ENCODE measurements at regions not wholly inside any gene's neighbourhood (a gene's known extent, or its start where the extent isn't known, plus 50 kb on each side); places are given as distances from the start of the nearest gene placed in this dataset.

DNA sequence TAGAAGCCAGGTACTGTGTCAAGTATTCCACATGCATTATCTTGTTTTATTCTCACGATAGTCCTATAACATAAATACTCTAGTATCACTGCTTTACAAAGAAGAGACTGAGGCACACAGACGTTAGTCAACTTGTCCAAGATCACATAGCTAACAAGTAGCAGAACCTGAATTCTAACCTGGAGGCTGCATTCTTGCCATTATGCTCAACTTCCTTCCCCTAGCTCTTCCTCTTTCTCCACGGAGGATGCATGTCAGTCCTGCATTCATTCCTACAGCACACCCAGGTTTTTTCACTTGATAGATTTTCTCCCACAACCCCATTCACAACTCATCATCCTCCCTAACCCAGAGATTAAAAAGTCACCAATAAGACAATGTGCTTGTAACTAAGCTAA is 388.5 kb upstream of the NFE2L3 start:
- H4K20me1 ChIP-seq (replicated peaks; ENCODE audit: control insufficient read depth, extremely low read depth, insufficient read depth, low read length) = no peaks in the 10 kb centered on the region
- no peaks in the 10 kb centered on the region for H3K4me1 ChIP-seq (ENCODE audit: control insufficient read depth, extremely low read depth, insufficient read depth, low read length)
- FAIRE-seq (no peak), DNase-seq (ENCODE audit: low read depth, low spot score) (no peak)
- intact Hi-C loops (cut with micrococcal nuclease) = no loop called here
- H2AFZ ChIP-seq (ENCODE audit: low read depth, low read length) = no peak overlapping the region
- H3K79me2 ChIP-seq (ENCODE audit: control insufficient read depth, insufficient read depth, low read length) = no peaks in the 10 kb centered on the region
- CTCF ChIA-PET = no interaction called here
- H3K4me3 ChIP-seq (replicated peaks in 1 of 3; ENCODE audit: insufficient read depth in 1 of 3, low read depth in 1 of 3, low read length in 3 of 3) = no peak overlapping the region
- H3K27me3 ChIP-seq (ENCODE audit: control insufficient read depth in 2 of 2, insufficient read depth in 2 of 2, low read length in 2 of 2) = no peaks in the 10 kb centered on the region
- POLR2A ChIA-PET = no interaction called here
- dilution Hi-C loops (cut with MboI; ENCODE audit: extremely low pct_ligation_motif_present, low sequenced_read_pairs) = no loop called here
- H3K9me1 ChIP-seq (replicated peaks; ENCODE audit: control insufficient read depth, extremely low read depth, insufficient read depth, low read length) = no peaks in the 10 kb centered on the region
- no peaks in the 10 kb centered on the region for H3K9me3 ChIP-seq (replicated peaks; ENCODE audit: control insufficient read depth, insufficient read depth, low read length)
- no TSS peak for BruUV-seq (replicated peaks)
- H3K4me2 ChIP-seq (ENCODE audit: insufficient read depth, low read length) = no peak overlapping the region
- TF ChIP-seq POLR2AphosphoS5 (IDR thresholded peaks at IDR 0.05; ENCODE audit: insufficient read depth, low read depth, low read length) (no peak), JUN (IDR thresholded peaks at IDR 0.05; ENCODE audit: borderline replicate concordance, insufficient read depth, insufficient read length, low read depth) (no peak), EZH2 (IDR thresholded peaks at IDR 0.05; ENCODE audit: borderline replicate concordance, low read depth, low read length, severe bottlenecking) (no peak), FOS (IDR thresholded peaks at IDR 0.05; ENCODE audit: borderline replicate concordance, insufficient read depth, low read length) (no peak), MYC (IDR thresholded peaks at IDR 0.05; ENCODE audit: low read depth, low read length) (no peak), POLR2A (IDR thresholded peaks at IDR 0.05; ENCODE audit: low read depth, low read length) (no peak), GATA2 (IDR thresholded peaks at IDR 0.05; ENCODE audit: insufficient read depth, insufficient read length, low read depth, low read length) (no peak)
- TF ChIP-seq, protein P1, sequence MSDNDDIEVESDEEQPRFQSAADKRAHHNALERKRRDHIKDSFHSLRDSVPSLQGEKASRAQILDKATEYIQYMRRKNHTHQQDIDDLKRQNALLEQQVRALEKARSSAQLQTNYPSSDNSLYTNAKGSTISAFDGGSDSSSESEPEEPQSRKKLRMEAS (IDR thresholded peaks at IDR 0.05; ENCODE audit: insufficient read depth, insufficient read length) = no peak
- no peaks in the 10 kb centered on the region for H3K36me3 ChIP-seq (ENCODE audit: control insufficient read depth in 2 of 2, extremely low read depth in 1 of 2, insufficient read depth in 2 of 2, low read length in 2 of 2)
- H3K27ac ChIP-seq (ENCODE audit: insufficient read depth, low read depth, low read length) = no peak overlapping the region
- no peak overlapping the region for H3K9ac ChIP-seq (replicated peaks; ENCODE audit: extremely low read depth, insufficient read depth, low read length)

DNA sequence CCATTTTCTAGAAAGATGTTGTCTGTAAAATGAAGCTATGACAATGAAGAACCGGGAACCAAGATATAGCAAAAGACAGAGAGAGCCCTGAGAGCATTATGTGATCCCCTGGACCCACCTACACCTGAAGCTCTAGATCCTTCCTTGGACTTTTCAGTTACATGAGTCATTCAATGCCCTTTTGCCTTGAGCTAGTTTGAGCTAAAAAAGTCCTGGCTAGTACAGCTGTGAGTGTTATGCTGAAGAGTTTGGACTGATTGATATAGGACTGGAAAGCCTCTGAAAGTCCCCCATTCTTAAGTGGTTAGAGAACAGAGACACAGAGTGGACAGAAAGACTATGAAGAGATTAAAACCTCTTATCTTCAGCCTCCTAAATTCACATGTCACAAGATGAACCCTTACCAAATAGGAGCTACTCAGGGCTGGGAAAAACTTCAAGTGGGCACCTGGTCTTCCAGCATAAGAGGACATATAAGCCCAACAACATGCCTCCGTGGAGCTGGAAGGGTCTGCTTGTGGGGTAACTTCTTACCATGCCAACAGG is 386.8 kb upstream of the NFE2L3 start:
- FAIRE-seq = no peak
- Histone ChIP-seq H3K9ac (replicated peaks; ENCODE audit: extremely low read depth, insufficient read depth, low read length) (no peak overlapping the region), H3K9me3 (replicated peaks; ENCODE audit: control insufficient read depth, insufficient read depth, low read length) (no peaks in the 10 kb centered on the region), H3K36me3 (ENCODE audit: control insufficient read depth in 2 of 2, extremely low read depth in 1 of 2, insufficient read depth in 2 of 2, low read length in 2 of 2) (no peaks in the 10 kb centered on the region), H3K9me1 (replicated peaks; ENCODE audit: control insufficient read depth, extremely low read depth, insufficient read depth, low read length) (no peaks in the 10 kb centered on the region), H3K27me3 (ENCODE audit: control insufficient read depth in 2 of 2, insufficient read depth in 2 of 2, low read length in 2 of 2) (no peaks in the 10 kb centered on the region), H3K27ac (ENCODE audit: insufficient read depth, low read depth, low read length) (no peak overlapping the region), H4K20me1 (replicated peaks; ENCODE audit: control insufficient read depth, extremely low read depth, insufficient read depth, low read length) (no peaks in the 10 kb centered on the region), H3K4me2 (ENCODE audit: insufficient read depth, low read length) (no peak overlapping the region), H3K79me2 (ENCODE audit: control insufficient read depth, insufficient read depth, low read length) (no peaks in the 10 kb centered on the region), H2AFZ (ENCODE audit: low read depth, low read length) (no peak overlapping the region), H3K4me3 (replicated peaks in 1 of 3; ENCODE audit: insufficient read depth in 1 of 3, low read depth in 1 of 3, low read length in 3 of 3) (no peak overlapping the region), H3K4me1 (ENCODE audit: control insufficient read depth, extremely low read depth, insufficient read depth, low read length) (no peaks in the 10 kb centered on the region)
- DNase-seq (ENCODE audit: low read depth, low spot score) = no peak
- intact Hi-C loops (cut with micrococcal nuclease) (no loop called here), dilution Hi-C loops (cut with MboI; ENCODE audit: extremely low pct_ligation_motif_present, low sequenced_read_pairs) (no loop called here)
- no TSS peak for BruUV-seq (replicated peaks)
- CTCF ChIA-PET = interaction anchor here (1.5 to 1.7 kb wide), 2 partner anchors 11 to 12 kb away, joined by 4 to 5 read pairs; no protein-coding TSS in a partner anchor
- TF ChIP-seq, protein P2, sequence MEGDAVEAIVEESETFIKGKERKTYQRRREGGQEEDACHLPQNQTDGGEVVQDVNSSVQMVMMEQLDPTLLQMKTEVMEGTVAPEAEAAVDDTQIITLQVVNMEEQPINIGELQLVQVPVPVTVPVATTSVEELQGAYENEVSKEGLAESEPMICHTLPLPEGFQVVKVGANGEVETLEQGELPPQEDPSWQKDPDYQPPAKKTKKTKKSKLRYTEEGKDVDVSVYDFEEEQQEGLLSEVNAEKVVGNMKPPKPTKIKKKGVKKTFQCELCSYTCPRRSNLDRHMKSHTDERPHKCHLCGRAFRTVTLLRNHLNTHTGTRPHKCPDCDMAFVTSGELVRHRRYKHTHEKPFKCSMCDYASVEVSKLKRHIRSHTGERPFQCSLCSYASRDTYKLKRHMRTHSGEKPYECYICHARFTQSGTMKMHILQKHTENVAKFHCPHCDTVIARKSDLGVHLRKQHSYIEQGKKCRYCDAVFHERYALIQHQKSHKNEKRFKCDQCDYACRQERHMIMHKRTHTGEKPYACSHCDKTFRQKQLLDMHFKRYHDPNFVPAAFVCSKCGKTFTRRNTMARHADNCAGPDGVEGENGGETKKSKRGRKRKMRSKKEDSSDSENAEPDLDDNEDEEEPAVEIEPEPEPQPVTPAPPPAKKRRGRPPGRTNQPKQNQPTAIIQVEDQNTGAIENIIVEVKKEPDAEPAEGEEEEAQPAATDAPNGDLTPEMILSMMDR (IDR thresholded peaks at IDR 0.05; ENCODE audit: extremely low read depth in 1 of 2, insufficient read depth in 1 of 2, low read depth in 1 of 2, low read length in 2 of 2) = no peak
- TF ChIP-seq GATA2 (IDR thresholded peaks at IDR 0.05; ENCODE audit: insufficient read depth, insufficient read length, low read depth, low read length) (no peak), POLR2A (IDR thresholded peaks at IDR 0.05; ENCODE audit: low read depth, low read length) (no peak), MYC (IDR thresholded peaks at IDR 0.05; ENCODE audit: low read depth, low read length) (no peak), JUN (IDR thresholded peaks at IDR 0.05; ENCODE audit: borderline replicate concordance, insufficient read depth, insufficient read length, low read depth) (no peak), FOS (IDR thresholded peaks at IDR 0.05; ENCODE audit: borderline replicate concordance, insufficient read depth, low read length) (no peak), POLR2AphosphoS5 (IDR thresholded peaks at IDR 0.05; ENCODE audit: insufficient read depth, low read depth, low read length) (no peak), EZH2 (IDR thresholded peaks at IDR 0.05; ENCODE audit: borderline replicate concordance, low read depth, low read length, severe bottlenecking) (no peak)
- TF ChIP-seq, protein P1 (IDR thresholded peaks at IDR 0.05; ENCODE audit: insufficient read depth, insufficient read length) = no peak
- POLR2A ChIA-PET = no interaction called here
